ENCODE measurements at regions not wholly inside any gene's neighbourhood (a gene's known extent, or its start where the extent isn't known, plus 50 kb on each side); places are given as distances from the start of the nearest gene placed in this dataset.
"Not testable (repeated sequence)": the region's sequence is repeated elsewhere in the genome, so short reads cannot be mapped to it uniquely, and the experiment has no call there.

DNA sequence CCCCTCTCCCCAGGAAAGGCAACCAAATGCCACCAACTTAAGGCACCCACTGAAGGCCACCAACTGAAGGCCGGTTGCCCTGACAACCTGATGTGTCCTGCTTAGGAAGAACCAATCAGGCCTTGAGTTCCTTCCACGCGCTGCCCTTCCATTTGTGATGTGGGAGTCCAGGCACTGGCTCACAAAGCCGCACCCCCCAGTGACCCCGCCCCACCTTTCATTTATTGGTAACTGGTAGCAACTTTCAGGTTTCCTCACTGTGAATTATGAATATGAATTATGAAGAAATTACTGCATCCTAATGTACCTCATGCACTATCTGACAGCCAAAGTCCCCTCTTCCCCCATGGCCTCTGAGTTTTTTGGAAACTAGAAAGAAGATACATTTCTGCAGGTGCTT lies 2943.1 kb upstream of the OR11H1 start:
- POLR2A ChIA-PET; CTCF ChIA-PET; H3K27me3 Mint-ChIP-seq (ENCODE audit: insufficient read depth, unreplicated experiment); H3K4me1 ChIP-seq; H3K27me3 ChIP-seq (replicated peaks; ENCODE audit: control insufficient read depth, insufficient read depth, low read length); H3K36me3 ChIP-seq (ENCODE audit: control insufficient read depth, insufficient read depth, low read length); H3K36me3 Mint-ChIP-seq (ENCODE audit: insufficient read depth, unreplicated experiment); H3K4me3 ChIP-seq (ENCODE audit: low read depth, low read length); DNase-seq; H3K4me1 Mint-ChIP-seq (ENCODE audit: low read depth, unreplicated experiment); H3K9me3 ChIP-seq; H3K27ac Mint-ChIP-seq (ENCODE audit: unreplicated experiment); H3K4me3 Mint-ChIP-seq (ENCODE audit: unreplicated experiment); intact Hi-C loops (cut with micrococcal nuclease; ENCODE audit: unreplicated experiment); BruUV-seq (replicated peaks): not testable (repeated sequence)
- peaks cover 11% of the 10 kb centered on the region for H3K9me3 Mint-ChIP-seq (ENCODE audit: unreplicated experiment)

- H3K9me3 ChIP-seq; H3K36me3 Mint-ChIP-seq (ENCODE audit: insufficient read depth, unreplicated experiment); H3K4me3 ChIP-seq (ENCODE audit: low read depth, low read length); BruUV-seq (replicated peaks); H3K4me1 ChIP-seq; H3K27me3 ChIP-seq (replicated peaks; ENCODE audit: control insufficient read depth, insufficient read depth, low read length); H3K27ac Mint-ChIP-seq (ENCODE audit: unreplicated experiment); POLR2A ChIA-PET; H3K27me3 Mint-ChIP-seq (ENCODE audit: insufficient read depth, unreplicated experiment); H3K4me1 Mint-ChIP-seq (ENCODE audit: low read depth, unreplicated experiment); H3K4me3 Mint-ChIP-seq (ENCODE audit: unreplicated experiment); DNase-seq; H3K36me3 ChIP-seq (ENCODE audit: control insufficient read depth, insufficient read depth, low read length); intact Hi-C loops (cut with micrococcal nuclease; ENCODE audit: unreplicated experiment); CTCF ChIA-PET: not testable (repeated sequence)
- peaks cover 47% of the 10 kb centered on the region for H3K9me3 Mint-ChIP-seq (ENCODE audit: unreplicated experiment)
Measured at GRCh38 chr22:12595724-12596123, 2932.3 kb upstream of the OR11H1 start.

- H3K9me3 ChIP-seq; H3K36me3 ChIP-seq (ENCODE audit: control insufficient read depth, insufficient read depth, low read length); BruUV-seq (replicated peaks); H3K27me3 ChIP-seq (replicated peaks; ENCODE audit: control insufficient read depth, insufficient read depth, low read length); H3K4me3 ChIP-seq (ENCODE audit: low read depth, low read length); H3K4me3 Mint-ChIP-seq (ENCODE audit: unreplicated experiment); intact Hi-C loops (cut with micrococcal nuclease; ENCODE audit: unreplicated experiment); CTCF ChIA-PET; H3K4me1 ChIP-seq; POLR2A ChIA-PET; H3K4me1 Mint-ChIP-seq (ENCODE audit: low read depth, unreplicated experiment); H3K27ac Mint-ChIP-seq (ENCODE audit: unreplicated experiment); H3K36me3 Mint-ChIP-seq (ENCODE audit: insufficient read depth, unreplicated experiment); H3K27me3 Mint-ChIP-seq (ENCODE audit: insufficient read depth, unreplicated experiment): not testable (repeated sequence)
- peaks cover 52% of the 10 kb centered on the region for H3K9me3 Mint-ChIP-seq (ENCODE audit: unreplicated experiment)
- peak in 1 of 2 experiments; percentile 17 for DNase-seq
Measured at GRCh38 chr22:12597778-12598177, 2930.2 kb upstream of the OR11H1 start.

- H3K4me1 Mint-ChIP-seq (ENCODE audit: low read depth, unreplicated experiment); CTCF ChIA-PET; H3K27ac Mint-ChIP-seq (ENCODE audit: unreplicated experiment); H3K4me3 Mint-ChIP-seq (ENCODE audit: unreplicated experiment); H3K36me3 Mint-ChIP-seq (ENCODE audit: insufficient read depth, unreplicated experiment); intact Hi-C loops (cut with micrococcal nuclease; ENCODE audit: unreplicated experiment); BruUV-seq (replicated peaks); DNase-seq; H3K9me3 ChIP-seq; H3K36me3 ChIP-seq (ENCODE audit: control insufficient read depth, insufficient read depth, low read length); POLR2A ChIA-PET; H3K4me1 ChIP-seq; H3K27me3 ChIP-seq (replicated peaks; ENCODE audit: control insufficient read depth, insufficient read depth, low read length); H3K4me3 ChIP-seq (ENCODE audit: low read depth, low read length); H3K27me3 Mint-ChIP-seq (ENCODE audit: insufficient read depth, unreplicated experiment): not testable (repeated sequence)
- H3K9me3 Mint-ChIP-seq (ENCODE audit: unreplicated experiment), result peaks cover 53% of the 10 kb centered on the region
Measured at GRCh38 chr22:12601510-12601869, 2926.5 kb upstream of the OR11H1 start.

DNA sequence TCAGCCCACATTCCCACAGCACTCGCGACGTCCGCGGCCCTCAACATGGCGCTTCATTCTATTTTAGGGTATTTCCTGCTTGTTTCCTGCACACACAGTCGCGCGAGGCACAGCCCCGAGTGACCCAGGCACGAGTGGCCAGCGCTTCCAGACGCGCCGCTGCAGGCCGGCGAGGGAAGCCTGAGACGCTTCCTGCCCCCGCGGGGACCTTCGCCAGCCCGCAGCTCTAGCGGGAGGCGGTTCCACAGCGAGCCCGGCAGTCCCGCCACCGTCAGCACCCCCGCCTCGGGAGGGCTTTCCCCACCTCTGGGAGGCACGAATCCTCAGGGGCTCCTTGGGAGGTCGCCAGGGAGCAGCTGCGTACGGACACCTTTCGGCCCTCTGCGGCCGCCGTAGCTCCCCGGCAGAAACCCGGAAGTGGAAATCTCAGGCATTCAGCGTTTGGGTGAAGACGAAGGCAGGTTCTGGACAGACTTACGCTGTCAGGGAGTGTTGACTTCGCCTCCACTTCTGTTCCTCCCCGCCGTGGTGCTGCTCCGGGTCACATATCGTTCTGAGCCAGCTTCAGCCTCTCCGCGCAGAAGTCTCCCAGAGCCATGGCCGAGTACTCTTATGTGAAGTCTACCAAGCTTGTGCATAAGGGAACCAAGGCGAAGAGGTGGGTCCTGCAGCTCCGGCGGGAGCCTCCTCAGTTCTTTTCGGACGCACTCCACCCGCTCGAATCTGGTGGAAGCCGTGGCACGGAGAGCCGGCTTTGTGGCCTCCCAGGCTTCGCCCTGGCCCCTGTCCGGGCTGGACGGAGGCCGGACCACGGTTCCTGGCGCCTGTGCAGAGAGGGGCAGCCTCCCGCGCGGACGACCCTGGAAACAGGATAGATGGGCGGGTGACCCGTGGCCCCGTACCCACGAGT lies 2925.9 kb upstream of the OR11H1 start:
- Mint-ChIP-seq H3K27me3 (ENCODE audit: insufficient read depth, unreplicated experiment) (no peaks in the 10 kb centered on the region), H3K36me3 (ENCODE audit: insufficient read depth, unreplicated experiment) (no peaks in the 10 kb centered on the region), H3K4me1 (ENCODE audit: low read depth, unreplicated experiment) (no peaks in the 10 kb centered on the region), H3K9me3 (ENCODE audit: unreplicated experiment) (peaks cover 53% of the 10 kb centered on the region), H3K4me3 (ENCODE audit: unreplicated experiment) (no peak overlapping the region), H3K27ac (ENCODE audit: unreplicated experiment) (no peak overlapping the region)
- H3K9me3 ChIP-seq, result 0 out of 2 replicates have a peak, but pooled peaks cover 5% of the 10 kb centered on the region
- no peak overlapping the region for H3K4me3 ChIP-seq (ENCODE audit: low read depth, low read length)
- intact Hi-C loops (cut with micrococcal nuclease; ENCODE audit: unreplicated experiment), result no loop called here
- no peaks in the 10 kb centered on the region for H3K36me3 ChIP-seq (ENCODE audit: control insufficient read depth, insufficient read depth, low read length)
- DNase-seq, result peak in 1 of 2 experiments; percentile 24
- TF ChIP-seq, protein P1, sequence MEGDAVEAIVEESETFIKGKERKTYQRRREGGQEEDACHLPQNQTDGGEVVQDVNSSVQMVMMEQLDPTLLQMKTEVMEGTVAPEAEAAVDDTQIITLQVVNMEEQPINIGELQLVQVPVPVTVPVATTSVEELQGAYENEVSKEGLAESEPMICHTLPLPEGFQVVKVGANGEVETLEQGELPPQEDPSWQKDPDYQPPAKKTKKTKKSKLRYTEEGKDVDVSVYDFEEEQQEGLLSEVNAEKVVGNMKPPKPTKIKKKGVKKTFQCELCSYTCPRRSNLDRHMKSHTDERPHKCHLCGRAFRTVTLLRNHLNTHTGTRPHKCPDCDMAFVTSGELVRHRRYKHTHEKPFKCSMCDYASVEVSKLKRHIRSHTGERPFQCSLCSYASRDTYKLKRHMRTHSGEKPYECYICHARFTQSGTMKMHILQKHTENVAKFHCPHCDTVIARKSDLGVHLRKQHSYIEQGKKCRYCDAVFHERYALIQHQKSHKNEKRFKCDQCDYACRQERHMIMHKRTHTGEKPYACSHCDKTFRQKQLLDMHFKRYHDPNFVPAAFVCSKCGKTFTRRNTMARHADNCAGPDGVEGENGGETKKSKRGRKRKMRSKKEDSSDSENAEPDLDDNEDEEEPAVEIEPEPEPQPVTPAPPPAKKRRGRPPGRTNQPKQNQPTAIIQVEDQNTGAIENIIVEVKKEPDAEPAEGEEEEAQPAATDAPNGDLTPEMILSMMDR (IDR thresholded peaks at IDR 0.05; ENCODE audit: insufficient read depth in 1 of 2, low read depth in 1 of 2, low read length in 1 of 2, severe bottlenecking in 1 of 2, unreplicated experiment in 1 of 2), result no peak
- no TSS peak for BruUV-seq (replicated peaks)
- CTCF ChIA-PET, result no interaction called here
- no peaks in the 10 kb centered on the region for H3K4me1 ChIP-seq
- POLR2A ChIA-PET, result no interaction called here
- H3K27me3 ChIP-seq (replicated peaks; ENCODE audit: control insufficient read depth, insufficient read depth, low read length), result no peaks in the 10 kb centered on the region

DNA sequence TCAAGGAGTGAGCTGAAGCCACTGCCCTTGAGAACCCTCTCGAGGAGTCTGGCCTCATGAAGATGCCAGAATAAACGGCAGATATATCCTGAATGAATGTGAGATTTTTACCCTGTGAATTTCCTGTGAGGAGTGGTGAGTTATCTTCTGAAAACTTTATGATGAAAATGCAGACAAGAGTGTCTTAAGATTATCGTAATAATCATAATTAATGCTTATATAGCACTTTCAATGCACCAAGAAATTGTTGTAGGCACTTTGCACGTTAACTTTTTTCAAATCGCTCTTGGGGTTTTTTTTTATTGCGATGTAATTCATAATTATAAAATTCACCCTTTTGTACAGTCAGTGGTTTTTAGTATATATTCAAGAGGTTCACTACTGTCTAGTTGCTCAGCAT lies 2924.6 kb upstream of the OR11H1 start:
- H3K9me3 ChIP-seq; H3K4me1 ChIP-seq; CTCF ChIA-PET; H3K27me3 Mint-ChIP-seq (ENCODE audit: insufficient read depth, unreplicated experiment); H3K36me3 Mint-ChIP-seq (ENCODE audit: insufficient read depth, unreplicated experiment); H3K36me3 ChIP-seq (ENCODE audit: control insufficient read depth, insufficient read depth, low read length); H3K27ac Mint-ChIP-seq (ENCODE audit: unreplicated experiment); H3K4me3 ChIP-seq (ENCODE audit: low read depth, low read length); H3K4me1 Mint-ChIP-seq (ENCODE audit: low read depth, unreplicated experiment); DNase-seq; H3K4me3 Mint-ChIP-seq (ENCODE audit: unreplicated experiment); intact Hi-C loops (cut with micrococcal nuclease; ENCODE audit: unreplicated experiment); BruUV-seq (replicated peaks); POLR2A ChIA-PET; H3K27me3 ChIP-seq (replicated peaks; ENCODE audit: control insufficient read depth, insufficient read depth, low read length): not testable (repeated sequence)
- H3K9me3 Mint-ChIP-seq (ENCODE audit: unreplicated experiment), result peaks cover 40% of the 10 kb centered on the region

All from Caco-2 (cell line).